ENCODE measurements at regions not wholly inside any gene's neighbourhood (a gene's known extent, or its start where the extent isn't known, plus 50 kb on each side); places are given as distances from the start of the nearest gene placed in this dataset.

DNA sequence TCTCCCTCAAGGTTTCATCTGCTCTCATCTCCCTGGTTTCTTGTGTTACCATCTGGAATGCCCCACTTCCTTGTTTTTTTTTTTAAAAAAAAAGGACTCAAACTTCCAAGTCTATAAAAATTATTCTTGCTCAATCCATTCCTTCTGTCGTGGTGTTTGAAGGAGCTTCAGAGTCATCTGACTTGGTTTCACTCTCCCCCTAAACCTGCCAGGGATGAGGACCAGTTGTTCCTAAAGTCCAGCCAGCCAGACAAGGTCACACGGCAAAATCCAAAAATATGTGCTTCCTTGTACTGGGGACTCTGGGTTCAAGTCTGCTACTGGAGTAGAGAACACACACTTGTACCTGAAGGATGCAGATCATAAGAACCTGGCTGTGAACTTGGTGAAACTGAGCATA is 84.5 kb upstream of the GPM6B start:
- H3K27ac Mint-ChIP-seq = no peak overlapping the region
- WGBS (ENCODE audit: insufficient coverage) = 67% methylated on average over 1 of the region's 2 CpGs
- Histone ChIP-seq H3K9me3 (replicated peaks in 1 of 2; ENCODE audit: control insufficient read depth in 1 of 2, insufficient read depth in 1 of 2, low read length in 2 of 2) (no peaks in the 10 kb centered on the region), H2AFZ (ENCODE audit: insufficient read depth, low read depth, low read length, poor library complexity, severe bottlenecking) (no peak overlapping the region), H3K36me3 (replicated peaks in 1 of 2; ENCODE audit: control insufficient read depth in 1 of 2, insufficient read depth in 2 of 2, low read length in 2 of 2) (no peaks in the 10 kb centered on the region), H3K4me1 (ENCODE audit: control insufficient read depth in 1 of 2, insufficient read depth in 2 of 2, low read length in 2 of 2) (no peaks in the 10 kb centered on the region), H3K27me3 (ENCODE audit: control insufficient read depth in 2 of 2, insufficient read depth in 2 of 2, low read length in 2 of 2) (no peaks in the 10 kb centered on the region), H3K9ac (ENCODE audit: insufficient read depth, low read length, poor library complexity, severe bottlenecking) (no peak overlapping the region), H3K4me2 (replicated peaks; ENCODE audit: extremely low read depth, low read length, poor library complexity, severe bottlenecking) (no peak overlapping the region), H3K27ac (ENCODE audit: low read depth in 1 of 2, low read length in 2 of 2) (no peak overlapping the region), H3K79me2 (ENCODE audit: insufficient read depth, low read length) (no peaks in the 10 kb centered on the region), H4K20me1 (ENCODE audit: insufficient read depth, low read length) (no peaks in the 10 kb centered on the region), H3K4me3 (replicated peaks in 1 of 3; ENCODE audit: low read depth in 2 of 3, low read length in 3 of 3) (no peak overlapping the region)
- no peak overlapping the region for H3K4me3 Mint-ChIP-seq
- H3K36me3 Mint-ChIP-seq = no peaks in the 10 kb centered on the region
- intact Hi-C loops (cut with micrococcal nuclease) = no loop called here
- peaks cover 2% of the 10 kb centered on the region for H3K4me1 Mint-ChIP-seq
- peaks cover 0 to 16% (median 0%) of the 10 kb centered on the region in 3 donors for H3K27me3 Mint-ChIP-seq (ENCODE audit: low read depth in 3 of 3)
- DNase-seq = no peak
- TF ChIP-seq CTCF (IDR thresholded peaks at IDR 0.05) = no peak
- peaks cover 0 to 1% (median 0%) of the 10 kb centered on the region in 7 donors for H3K9me3 Mint-ChIP-seq

DNA sequence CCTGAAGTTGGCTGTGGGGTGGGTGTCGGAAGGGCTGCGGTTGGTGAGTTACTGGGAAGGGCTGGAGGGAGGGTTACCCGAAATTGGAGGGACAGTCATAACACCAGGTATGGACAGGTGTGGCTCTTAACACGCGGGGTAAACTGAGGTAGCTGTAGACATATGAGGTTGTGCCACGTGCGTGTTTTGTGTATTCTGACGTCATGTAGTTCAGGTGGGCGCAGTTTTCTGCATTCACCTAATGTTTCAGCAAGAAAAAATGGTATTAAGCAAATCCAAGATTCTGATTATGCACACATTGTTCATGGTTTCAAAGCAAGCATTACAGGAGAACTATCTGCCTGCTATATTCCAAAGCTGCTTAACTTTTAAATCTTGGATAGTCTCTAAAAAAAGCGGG is 83.5 kb upstream of the GPM6B start:
- Mint-ChIP-seq H3K36me3 (no peaks in the 10 kb centered on the region), H3K4me1 (peaks cover 2% of the 10 kb centered on the region), H3K4me3 (no peak overlapping the region), H3K9me3 (peaks cover 0 to 1% (median 0%) of the 10 kb centered on the region in 7 donors), H3K27me3 (ENCODE audit: low read depth in 3 of 3) (peaks cover 0 to 16% (median 0%) of the 10 kb centered on the region in 3 donors), H3K27ac (no peak overlapping the region)
- no peaks in the 10 kb centered on the region for H3K36me3 ChIP-seq (replicated peaks in 1 of 2; ENCODE audit: control insufficient read depth in 1 of 2, insufficient read depth in 2 of 2, low read length in 2 of 2)
- no peak overlapping the region for H3K27ac ChIP-seq (ENCODE audit: low read depth in 1 of 2, low read length in 2 of 2)
- no peaks in the 10 kb centered on the region for H3K9me3 ChIP-seq (replicated peaks in 1 of 2; ENCODE audit: control insufficient read depth in 1 of 2, insufficient read depth in 1 of 2, low read length in 2 of 2)
- H3K4me2 ChIP-seq (replicated peaks; ENCODE audit: extremely low read depth, low read length, poor library complexity, severe bottlenecking) = no peak overlapping the region
- no peaks in the 10 kb centered on the region for H3K27me3 ChIP-seq (ENCODE audit: control insufficient read depth in 2 of 2, insufficient read depth in 2 of 2, low read length in 2 of 2)
- H2AFZ ChIP-seq (ENCODE audit: insufficient read depth, low read depth, low read length, poor library complexity, severe bottlenecking) = no peak overlapping the region
- H3K79me2 ChIP-seq (ENCODE audit: insufficient read depth, low read length) = no peaks in the 10 kb centered on the region
- H3K4me3 ChIP-seq (replicated peaks in 1 of 3; ENCODE audit: low read depth in 2 of 3, low read length in 3 of 3) = no peak overlapping the region
- no peaks in the 10 kb centered on the region for H4K20me1 ChIP-seq (ENCODE audit: insufficient read depth, low read length)
- TF ChIP-seq CTCF (IDR thresholded peaks at IDR 0.05) = no peak
- no peaks in the 10 kb centered on the region for H3K4me1 ChIP-seq (ENCODE audit: control insufficient read depth in 1 of 2, insufficient read depth in 2 of 2, low read length in 2 of 2)
- DNase-seq = no peak
- H3K9ac ChIP-seq (ENCODE audit: insufficient read depth, low read length, poor library complexity, severe bottlenecking) = no peak overlapping the region
- intact Hi-C loops (cut with micrococcal nuclease) = no loop called here
- 97% methylated on average over 6 of the region's 10 CpGs for WGBS (ENCODE audit: insufficient coverage)

Data from CD14-positive monocyte (primary cell).